GM13977 (cell line): ENCODE measurements at regions not wholly inside any gene's neighbourhood (a gene's known extent, or its start where the extent isn't known, plus 50 kb on each side); places are given as distances from the start of the nearest gene placed in this dataset.

ENCODE experiments used
- DNase-seq: peaks from one replicate; pipeline ENCODE4 v3.0.0; 2012; ENCODE audit warnings: low spot score
- CTCF ChIP-seq: IDR thresholded peaks from 2 replicates; pipeline ENCODE4 v1.5.1; 2012; ENCODE audit warnings: mild to moderate bottlenecking, control low read depth; ENCODE audit not compliant: insufficient read depth; ENCODE audit errors: extremely low read depth, missing control alignments
- in situ Hi-C: fragments of 300-500 bp; cut with MboI; formaldehyde crosslinking; loops from one replicate; pipeline ENCODE4 v1.12.0; 2022; ENCODE audit warnings: low sequenced_read_pairs, low pct_unique_long_range_greater_than_20kb, mixed read lengths, inconsistent platforms; ENCODE audit not compliant: unreplicated experiment

- no peak for TF ChIP-seq CTCF
- in situ Hi-C loops = no loop called here
- no peak for DNase-seq
These were observed 150.9 kb upstream of the ANK2 start for GRCh38 chr4:112898357-112899141.

DNA sequence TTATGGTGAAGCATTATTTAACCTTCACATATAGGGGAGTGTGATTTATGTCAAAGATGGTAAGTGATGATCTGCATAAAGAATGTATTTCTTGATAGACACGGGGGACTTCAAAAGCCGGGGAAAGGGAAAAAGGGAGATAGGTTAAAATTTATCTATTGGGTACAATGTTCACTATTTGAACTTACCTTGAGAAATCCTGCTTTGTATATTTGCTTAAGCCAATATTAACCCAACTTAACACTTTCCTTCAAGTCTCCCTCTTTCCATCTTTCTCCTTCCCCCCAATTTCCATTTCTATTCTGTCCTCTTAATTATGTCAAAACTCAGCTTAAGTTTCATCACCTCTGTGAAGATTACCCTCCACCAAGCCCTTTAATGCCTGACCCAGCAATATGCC, 149.0 kb upstream of the ANK2 start:
- TF ChIP-seq CTCF = no peak
- in situ Hi-C loops = no loop called here
- no peak for DNase-seq

- no peak for TF ChIP-seq CTCF
- in situ Hi-C loops = no loop called here
- no peak for DNase-seq
These were observed 147.5 kb upstream of the ANK2 start for GRCh38 chr4:112901962-112902411.

DNA sequence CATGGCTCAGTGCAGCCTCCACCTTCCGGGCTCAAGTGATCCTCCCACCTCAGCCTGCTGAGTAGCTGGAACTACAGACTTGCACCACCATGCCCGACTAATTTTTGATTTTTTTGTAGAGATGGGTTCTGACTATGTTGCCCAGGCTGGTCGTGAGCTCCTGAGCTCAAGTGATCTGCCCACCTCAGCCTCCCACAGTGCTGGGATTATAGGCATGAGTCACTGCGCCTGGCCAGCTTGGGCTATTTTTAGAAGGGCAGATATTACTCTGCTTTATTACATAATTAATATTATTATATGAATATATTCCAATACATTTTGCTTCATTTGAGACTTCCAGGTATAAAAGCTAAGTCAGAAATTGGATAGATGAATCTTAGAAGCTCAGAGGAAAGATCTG, 143.7 kb upstream of the ANK2 start:
- no peak for TF ChIP-seq CTCF
- DNase-seq = no peak
- in situ Hi-C loops = no loop called here

DNA sequence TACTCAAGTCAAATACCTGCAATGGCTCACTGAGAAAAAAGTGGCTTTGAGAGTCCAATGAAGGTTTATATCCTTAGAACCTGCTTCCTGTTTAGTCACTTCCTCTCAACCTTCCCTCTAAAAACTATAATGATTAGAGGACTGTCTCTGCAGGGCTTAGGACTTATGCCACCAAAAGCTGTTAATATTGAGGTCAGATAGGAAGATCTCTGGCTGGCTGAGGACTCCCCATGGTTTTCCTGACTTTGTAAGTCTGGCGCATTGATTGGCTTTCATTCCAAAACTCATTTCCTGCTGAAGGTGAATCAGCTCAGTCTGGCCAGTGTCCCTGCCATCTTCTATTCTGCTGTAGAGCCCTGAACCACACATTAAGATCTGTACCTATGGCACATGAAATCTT, 140.9 kb upstream of the ANK2 start:
- in situ Hi-C loops = no loop called here
- DNase-seq = no peak
- no peak for TF ChIP-seq CTCF

- no peak for DNase-seq
- in situ Hi-C loops = no loop called here
- TF ChIP-seq CTCF = no peak
These were observed 139.2 kb upstream of the ANK2 start for GRCh38 chr4:112910109-112910736.
